ENCODE measurements at regions not wholly inside any gene's neighbourhood (a gene's known extent, or its start where the extent isn't known, plus 50 kb on each side); places are given as distances from the start of the nearest gene placed in this dataset.

DNA sequence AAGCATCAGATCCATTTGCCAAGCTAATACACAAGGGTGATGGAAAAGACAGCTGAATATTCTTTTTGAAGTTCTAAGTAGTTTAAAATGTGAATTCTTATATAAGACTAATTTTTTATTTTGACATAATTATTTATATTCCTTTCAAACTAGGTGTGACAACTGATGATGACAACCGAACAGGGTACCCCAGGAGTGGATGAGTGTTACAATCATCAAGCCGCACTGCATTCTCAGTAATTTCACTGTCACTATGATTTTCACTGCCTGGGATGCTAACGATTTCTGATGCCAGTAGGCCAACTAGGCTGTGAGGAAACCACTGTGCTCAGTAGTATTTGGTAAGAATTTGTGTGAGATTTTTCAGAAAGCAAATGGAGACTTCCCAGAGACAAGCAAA lies 317.5 kb downstream of the ARAP2 start:
- Histone ChIP-seq H3K4me1 (no peaks in the 10 kb centered on the region), H3K4me3 (no peak overlapping the region), H3K27ac (no peak overlapping the region), H3K36me3 (no peaks in the 10 kb centered on the region), H3K9me3 (no peaks in the 10 kb centered on the region), H3K27me3 (no peaks in the 10 kb centered on the region)
- 77 to 94% (median 83%) methylated on average over 3 of the region's 3 CpGs for WGBS, 5 donors
- no peak for DNase-seq
- TF ChIP-seq, protein P1, sequence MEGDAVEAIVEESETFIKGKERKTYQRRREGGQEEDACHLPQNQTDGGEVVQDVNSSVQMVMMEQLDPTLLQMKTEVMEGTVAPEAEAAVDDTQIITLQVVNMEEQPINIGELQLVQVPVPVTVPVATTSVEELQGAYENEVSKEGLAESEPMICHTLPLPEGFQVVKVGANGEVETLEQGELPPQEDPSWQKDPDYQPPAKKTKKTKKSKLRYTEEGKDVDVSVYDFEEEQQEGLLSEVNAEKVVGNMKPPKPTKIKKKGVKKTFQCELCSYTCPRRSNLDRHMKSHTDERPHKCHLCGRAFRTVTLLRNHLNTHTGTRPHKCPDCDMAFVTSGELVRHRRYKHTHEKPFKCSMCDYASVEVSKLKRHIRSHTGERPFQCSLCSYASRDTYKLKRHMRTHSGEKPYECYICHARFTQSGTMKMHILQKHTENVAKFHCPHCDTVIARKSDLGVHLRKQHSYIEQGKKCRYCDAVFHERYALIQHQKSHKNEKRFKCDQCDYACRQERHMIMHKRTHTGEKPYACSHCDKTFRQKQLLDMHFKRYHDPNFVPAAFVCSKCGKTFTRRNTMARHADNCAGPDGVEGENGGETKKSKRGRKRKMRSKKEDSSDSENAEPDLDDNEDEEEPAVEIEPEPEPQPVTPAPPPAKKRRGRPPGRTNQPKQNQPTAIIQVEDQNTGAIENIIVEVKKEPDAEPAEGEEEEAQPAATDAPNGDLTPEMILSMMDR (IDR thresholded peaks at IDR 0.05), result no peak
- TF ChIP-seq POLR2A (IDR thresholded peaks at IDR 0.05) (no peak), EP300 (IDR thresholded peaks at IDR 0.05) (no peak), POLR2AphosphoS5 (IDR thresholded peaks at IDR 0.05) (no peak)
- intact Hi-C loops (cut with DNase I; ENCODE audit: low total_unique reads), result no loop called here

DNA sequence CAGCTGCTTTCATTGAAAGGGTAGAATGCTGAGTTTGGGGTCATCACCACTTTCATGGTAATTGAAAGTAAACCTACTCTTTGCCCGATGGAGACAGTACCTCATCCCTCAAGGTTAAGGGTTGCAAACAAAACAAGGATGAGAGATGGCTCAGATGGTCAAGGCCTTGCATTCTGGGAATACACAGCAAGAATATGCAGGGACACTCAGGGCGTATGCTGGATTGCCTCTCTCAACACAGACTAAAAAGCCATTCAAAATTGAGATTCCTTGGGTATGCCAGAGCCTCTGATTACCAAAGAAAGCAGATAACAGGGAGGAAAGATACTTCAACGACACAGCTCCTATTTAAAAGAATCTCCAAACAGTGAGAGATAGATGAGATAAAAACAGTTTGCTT lies 310.4 kb downstream of the ARAP2 start:
- Histone ChIP-seq H3K36me3 (no peaks in the 10 kb centered on the region), H3K4me1 (no peaks in the 10 kb centered on the region), H3K4me3 (no peak overlapping the region), H3K27me3 (no peaks in the 10 kb centered on the region), H3K27ac (no peak overlapping the region), H3K9me3 (no peaks in the 10 kb centered on the region)
- intact Hi-C loops (cut with DNase I; ENCODE audit: low total_unique reads), result no loop called here
- DNase-seq, result peak in 1 of 2 donors; percentile 3
- 24 to 33% (median 29%) methylated on average over 3 of the region's 3 CpGs for WGBS, 5 donors
- no peak for TF ChIP-seq POLR2A (IDR thresholded peaks at IDR 0.05)
- TF ChIP-seq POLR2AphosphoS5 (IDR thresholded peaks at IDR 0.05), result no peak
- TF ChIP-seq, protein P1 (IDR thresholded peaks at IDR 0.05), result no peak
- TF ChIP-seq EP300 (IDR thresholded peaks at IDR 0.05), result no peak

DNA sequence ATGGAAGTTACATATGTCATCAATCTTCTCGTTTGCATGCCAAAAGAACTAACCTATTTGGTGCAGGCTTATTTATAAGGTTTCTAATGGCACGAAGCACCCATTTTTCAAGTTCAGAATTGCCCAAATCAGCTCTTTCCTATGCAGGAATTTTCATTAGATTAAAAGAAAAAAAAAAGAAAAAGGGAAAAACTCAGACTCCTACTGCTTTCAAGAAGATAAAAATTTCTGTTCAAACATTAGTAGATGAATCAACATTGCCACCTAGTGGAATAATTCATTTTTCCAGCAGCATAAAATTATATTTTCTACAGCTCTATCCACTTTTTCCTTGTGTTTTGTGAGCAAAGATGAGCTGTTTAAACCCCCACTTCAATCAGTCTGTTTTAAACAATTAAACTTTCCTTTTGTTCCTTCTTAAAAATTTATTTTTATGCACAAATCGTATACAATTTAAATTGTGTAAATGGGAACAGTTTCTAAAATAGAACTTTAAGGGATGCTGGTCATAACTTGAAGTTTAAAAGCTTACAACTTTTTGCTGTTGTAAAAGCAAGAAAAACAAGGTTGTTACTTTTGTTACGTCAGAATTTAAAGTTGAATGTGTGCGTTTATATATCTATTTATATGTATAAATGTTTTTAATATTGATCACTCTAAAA lies 309.9 kb downstream of the ARAP2 start:
- DNase-seq, result peak in 1 of 2 donors; percentile 65
- intact Hi-C loops (cut with DNase I; ENCODE audit: low total_unique reads), result no loop called here
- Histone ChIP-seq H3K36me3 (no peaks in the 10 kb centered on the region), H3K27me3 (no peaks in the 10 kb centered on the region), H3K27ac (no peak overlapping the region), H3K9me3 (no peaks in the 10 kb centered on the region), H3K4me3 (no peak overlapping the region), H3K4me1 (no peaks in the 10 kb centered on the region)
- TF ChIP-seq, protein P1 (IDR thresholded peaks at IDR 0.05), result peak in 5 of 7 experiments; percentile 5 to 50 (median 32)
- TF ChIP-seq POLR2A (IDR thresholded peaks at IDR 0.05), result no peak
- 29 to 32% (median 31%) methylated on average over 5 of the region's 5 CpGs for WGBS, 5 donors

DNA sequence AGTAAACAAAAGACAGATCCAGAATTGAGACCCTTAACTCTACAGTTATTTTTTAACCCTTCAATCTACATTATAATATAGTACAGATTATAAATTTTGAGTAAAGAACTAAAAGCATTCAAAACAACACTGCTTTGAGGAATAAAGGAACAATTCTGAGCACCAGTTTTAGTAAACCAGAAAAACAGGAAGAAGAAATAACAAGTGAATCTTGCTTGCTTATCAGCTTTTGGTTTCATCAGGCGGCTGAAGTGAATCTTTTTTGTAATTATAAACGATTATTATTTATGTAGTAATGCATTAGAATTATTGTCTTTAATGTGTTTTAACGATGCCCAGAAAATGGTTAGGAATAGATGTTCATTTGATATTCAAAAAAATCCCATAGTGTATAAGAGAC lies 305.4 kb downstream of the ARAP2 start:
- Histone ChIP-seq H3K27ac (no peak overlapping the region), H3K4me3 (no peak overlapping the region), H3K36me3 (no peaks in the 10 kb centered on the region), H3K9me3 (no peaks in the 10 kb centered on the region), H3K4me1 (no peaks in the 10 kb centered on the region), H3K27me3 (no peaks in the 10 kb centered on the region)
- WGBS, 5 donors, result 60 to 80% (median 73%) methylated on average over 3 of the region's 3 CpGs
- TF ChIP-seq, protein P1 (IDR thresholded peaks at IDR 0.05), result no peak
- no peak for TF ChIP-seq POLR2A (IDR thresholded peaks at IDR 0.05)
- TF ChIP-seq POLR2AphosphoS5 (IDR thresholded peaks at IDR 0.05), result no peak
- TF ChIP-seq EP300 (IDR thresholded peaks at IDR 0.05), result no peak
- DNase-seq, result no peak
- intact Hi-C loops (cut with DNase I; ENCODE audit: low total_unique reads), result no loop called here

Data from stomach (tissue), 8 donors.